Retina (tissue), 1 donor: ENCODE measurements at regions not wholly inside any gene's neighbourhood (a gene's known extent, or its start where the extent isn't known, plus 50 kb on each side); places are given as distances from the start of the nearest gene placed in this dataset.

Source experiments
- DNase-seq: peaks from one replicate; pipeline ENCODE4 v3.0.0-alpha.2; 2016

DNA sequence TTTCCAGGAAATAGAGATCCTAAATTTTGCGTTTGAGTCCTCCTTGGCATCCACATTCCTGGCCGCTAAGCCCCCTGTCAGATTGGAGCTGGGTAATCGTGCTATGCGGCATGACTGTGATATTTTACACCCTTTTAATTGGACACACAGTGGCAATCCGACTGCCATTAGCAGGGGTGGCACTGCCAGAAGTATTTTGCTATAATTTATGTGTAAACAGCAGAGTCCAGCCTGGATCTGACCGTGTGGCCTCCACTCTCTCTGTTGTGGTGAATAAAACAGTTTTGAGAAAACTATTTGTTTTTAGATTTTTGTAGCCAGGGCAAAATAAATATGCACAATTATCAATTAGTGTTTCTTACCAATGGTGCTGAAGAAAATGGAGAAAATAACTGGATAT, 281.0 kb upstream of the IRX2 start:
- DNase-seq, result no peak

DNA sequence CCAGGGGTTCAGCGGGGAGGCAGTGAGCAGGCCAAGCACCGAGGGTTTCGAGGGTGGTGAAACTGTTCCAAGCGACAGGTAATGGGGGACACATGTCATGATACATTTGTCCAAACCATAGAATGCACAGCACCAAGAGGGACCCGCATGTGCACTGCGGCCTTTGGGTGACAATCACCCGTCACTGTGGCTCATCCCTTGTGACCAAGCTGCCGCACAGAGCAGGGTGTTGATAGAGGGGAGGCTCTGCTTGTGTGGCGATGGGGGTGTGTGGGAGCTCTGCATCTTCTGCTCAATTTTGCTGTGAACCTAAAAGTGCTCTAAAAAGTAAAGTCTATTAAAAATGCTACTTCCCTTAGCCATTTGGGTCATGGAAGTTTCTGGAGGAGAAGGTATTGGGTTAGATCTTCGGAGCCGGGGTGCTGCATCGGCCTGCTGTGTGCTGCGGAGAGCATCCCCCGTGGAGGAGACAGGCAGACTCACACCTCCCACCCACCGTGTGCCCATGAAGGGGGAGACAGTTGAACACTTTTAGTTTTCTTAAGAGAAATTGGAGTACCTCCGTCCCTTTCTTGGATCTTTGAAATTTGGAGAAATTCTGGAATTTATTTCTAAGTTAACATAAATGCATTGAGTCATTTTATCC, 280.4 kb upstream of the IRX2 start:
- no peak for DNase-seq

- DNase-seq, result no peak
These were observed 279.2 kb upstream of the IRX2 start for GRCh38 chr5:3030511-3031165.

GRCh38 chr5:3029396-3029795, 277.9 kb upstream of the IRX2 start:
- no peak for DNase-seq

GRCh38 chr5:3027866-3028635, 276.6 kb upstream of the IRX2 start:
- no peak for DNase-seq

- DNase-seq, result no peak
These were observed 275.8 kb upstream of the IRX2 start for GRCh38 chr5:3027185-3027865.

- DNase-seq, result no peak
These were observed 275.2 kb upstream of the IRX2 start for GRCh38 chr5:3026651-3027050.

DNA sequence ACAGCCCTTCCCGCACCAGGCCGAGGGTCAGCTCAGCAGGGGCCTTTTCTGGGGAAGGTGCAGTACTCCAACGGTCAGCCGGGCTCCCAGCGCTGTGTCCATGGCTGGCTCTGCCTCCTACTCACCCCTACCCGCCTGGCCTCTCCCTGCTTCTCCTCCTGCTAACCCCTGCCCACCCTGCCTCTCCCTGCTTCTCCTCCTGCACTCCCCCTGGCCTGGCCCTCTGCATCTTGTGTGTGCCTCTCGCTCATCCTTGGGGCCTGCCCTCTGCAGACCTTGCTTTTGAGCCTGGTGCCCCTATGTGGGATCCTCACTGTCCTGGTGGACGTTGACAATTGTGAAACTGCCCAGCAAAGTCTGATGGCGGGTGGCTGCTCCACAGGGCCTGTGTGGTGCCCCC, 274.6 kb upstream of the IRX2 start:
- peak; percentile 36 for DNase-seq

- DNase-seq, result no peak
These were observed 273.9 kb upstream of the IRX2 start for GRCh38 chr5:3025392-3025791.

- DNase-seq, result no peak
These were observed 273.5 kb upstream of the IRX2 start for GRCh38 chr5:3024976-3025375.

DNA sequence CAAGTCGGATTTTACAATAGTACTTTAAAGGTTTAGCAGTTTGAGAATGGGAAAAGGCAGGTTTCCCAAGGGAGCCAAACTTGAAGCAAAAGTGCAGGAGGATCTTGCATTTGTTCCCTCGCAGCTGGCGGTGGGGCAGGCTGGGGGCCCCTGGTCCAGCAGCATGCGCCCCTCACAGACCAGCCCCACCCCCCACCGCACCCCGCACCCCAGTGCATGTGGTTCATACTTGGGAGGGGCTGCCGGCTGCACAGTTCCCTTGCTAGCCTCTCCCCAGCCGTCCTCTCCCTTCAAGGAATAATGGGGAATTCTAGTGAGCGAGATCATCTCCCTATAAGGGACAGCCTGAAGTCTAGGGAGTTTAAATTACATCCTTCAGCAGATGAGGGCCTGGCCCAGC, 273.1 kb upstream of the IRX2 start:
- DNase-seq, result no peak

DNA sequence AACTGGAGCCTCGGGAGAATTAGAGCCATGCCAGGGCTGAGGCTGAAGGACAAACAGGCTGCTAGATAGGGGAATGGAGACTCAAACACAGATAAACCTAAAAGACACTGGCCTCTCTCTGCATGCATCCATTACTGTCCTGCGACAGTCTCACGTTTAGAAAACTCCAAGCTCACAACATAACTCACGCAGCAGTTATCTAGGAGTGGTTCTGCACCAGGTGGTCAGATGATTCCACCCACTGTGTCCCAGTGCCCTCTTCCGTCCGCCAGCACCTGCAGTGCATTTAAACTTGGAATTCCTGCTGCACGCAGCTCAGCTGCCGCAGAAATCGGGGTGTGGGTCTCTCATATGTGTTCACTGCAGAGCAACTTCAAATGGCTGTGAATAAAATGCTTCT, 272.6 kb upstream of the IRX2 start:
- no peak for DNase-seq

- DNase-seq, result no peak
These were observed 272.2 kb upstream of the IRX2 start for GRCh38 chr5:3023656-3024055.

- DNase-seq, result no peak
These were observed 271.2 kb upstream of the IRX2 start for GRCh38 chr5:3022665-3023064.

DNA sequence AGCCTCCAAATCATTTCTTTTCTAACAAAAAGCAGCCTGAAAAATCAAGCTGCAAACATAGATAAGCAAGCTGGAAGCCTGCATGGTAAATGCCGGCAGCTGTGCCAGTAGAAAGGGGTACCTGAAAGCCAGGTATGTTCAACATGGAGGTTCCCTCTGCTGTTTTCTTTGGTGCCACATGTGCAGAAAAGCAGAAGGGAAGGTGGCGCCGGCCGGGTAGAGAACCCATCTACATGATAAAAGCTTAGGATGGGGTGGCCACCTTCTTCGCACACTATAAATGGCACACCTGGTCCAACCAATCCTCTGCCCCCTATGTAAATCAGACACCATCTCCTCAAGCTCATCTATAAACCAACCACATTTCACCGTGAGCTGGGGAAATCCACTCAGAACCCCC, 268.9 kb upstream of the IRX2 start:
- DNase-seq, result no peak

DNA sequence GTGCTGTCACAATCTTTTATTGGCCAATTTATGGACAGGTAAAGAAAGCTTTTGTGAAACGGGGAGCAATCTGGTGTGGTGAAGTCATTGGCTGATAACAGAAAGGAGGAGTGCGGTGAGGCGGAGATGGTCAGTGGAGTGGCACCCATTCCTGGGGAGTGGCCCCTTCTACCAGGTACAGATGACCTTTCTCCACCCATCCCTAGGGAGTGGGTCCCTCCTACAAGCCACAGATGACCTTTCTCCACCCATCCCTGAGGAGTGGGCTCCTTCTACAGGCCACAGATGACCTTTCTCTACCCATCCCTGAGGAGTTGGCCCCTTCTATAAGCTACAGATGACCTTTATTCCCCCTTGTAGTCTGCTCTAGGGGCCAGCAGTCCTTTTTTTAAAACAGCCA, 267.6 kb upstream of the IRX2 start:
- no peak for DNase-seq

DNA sequence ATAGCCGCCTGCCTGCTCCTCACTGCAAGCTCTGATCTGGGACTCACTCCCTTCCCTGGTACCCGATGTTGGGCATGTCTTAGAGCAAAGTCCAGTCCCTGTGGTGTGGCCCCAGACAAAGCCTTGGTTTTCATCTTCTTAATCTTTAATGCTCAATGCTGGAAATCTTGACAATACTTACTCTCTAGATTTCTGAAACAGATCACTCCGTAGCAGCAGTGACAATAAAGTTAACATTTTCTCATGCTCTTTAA, 260.2 kb upstream of the IRX2 start:
- no peak for DNase-seq

DNA sequence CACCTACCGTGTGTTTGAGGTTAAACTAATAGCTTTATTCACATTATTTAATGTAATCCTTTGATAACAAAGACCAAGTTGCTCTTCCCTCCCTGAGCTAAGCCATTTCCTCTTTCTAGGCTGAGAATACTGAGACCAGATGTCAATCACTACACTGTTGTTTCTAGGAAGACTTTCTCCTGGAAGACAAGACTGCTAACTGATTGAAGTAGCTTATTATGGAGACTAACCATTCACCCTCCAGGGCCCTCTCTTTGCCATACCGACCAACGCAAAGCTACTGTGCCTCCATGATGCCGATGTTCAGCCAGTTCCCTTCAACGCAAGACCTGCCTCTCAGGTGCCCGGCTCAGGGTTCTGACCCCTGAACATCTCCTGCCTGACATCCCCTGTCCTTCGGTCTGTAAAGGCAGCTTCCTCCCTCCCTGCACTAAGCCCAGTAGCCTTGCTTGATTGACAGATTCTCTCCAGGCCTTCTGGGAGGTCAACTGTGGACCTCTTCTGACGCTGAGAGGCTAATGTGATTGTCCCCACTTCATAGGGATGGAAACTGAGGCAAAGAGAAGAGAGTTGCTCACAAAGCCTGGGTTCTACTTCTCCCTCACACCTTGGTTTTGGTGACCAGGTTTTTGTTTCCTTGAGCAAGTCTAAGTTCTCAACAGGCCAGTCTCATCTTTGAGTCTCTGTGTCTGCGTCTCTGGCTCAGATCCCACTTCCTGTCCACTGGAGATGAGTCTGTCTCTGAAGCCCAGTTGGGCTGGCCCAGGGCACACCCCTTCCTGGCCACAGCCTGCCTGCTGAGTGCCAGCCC, 259.7 kb upstream of the IRX2 start:
- no peak for DNase-seq

- DNase-seq, result no peak
These were observed 258.9 kb upstream of the IRX2 start for GRCh38 chr5:3010301-3010952.

- DNase-seq, result no peak
These were observed 258.1 kb upstream of the IRX2 start for GRCh38 chr5:3009605-3010004.

DNA sequence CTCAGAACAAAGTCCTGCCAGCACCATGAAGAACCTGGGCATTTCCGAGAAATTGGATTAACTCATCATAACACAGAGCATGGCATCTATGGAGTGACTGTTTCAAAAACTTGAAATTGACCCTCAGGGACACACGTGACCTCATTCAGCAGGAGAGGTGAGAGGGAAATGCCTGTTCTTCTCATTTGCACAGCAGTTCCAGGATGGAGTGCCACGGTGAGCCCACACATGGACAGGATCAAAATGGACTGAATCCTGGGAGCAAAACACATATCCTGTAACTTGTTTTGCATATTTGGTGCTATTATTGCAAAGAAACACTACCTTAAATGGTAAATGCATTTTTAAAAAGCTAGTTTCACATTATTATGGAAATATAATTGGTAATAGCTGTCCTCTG, 256.1 kb upstream of the IRX2 start:
- no peak for DNase-seq

DNA sequence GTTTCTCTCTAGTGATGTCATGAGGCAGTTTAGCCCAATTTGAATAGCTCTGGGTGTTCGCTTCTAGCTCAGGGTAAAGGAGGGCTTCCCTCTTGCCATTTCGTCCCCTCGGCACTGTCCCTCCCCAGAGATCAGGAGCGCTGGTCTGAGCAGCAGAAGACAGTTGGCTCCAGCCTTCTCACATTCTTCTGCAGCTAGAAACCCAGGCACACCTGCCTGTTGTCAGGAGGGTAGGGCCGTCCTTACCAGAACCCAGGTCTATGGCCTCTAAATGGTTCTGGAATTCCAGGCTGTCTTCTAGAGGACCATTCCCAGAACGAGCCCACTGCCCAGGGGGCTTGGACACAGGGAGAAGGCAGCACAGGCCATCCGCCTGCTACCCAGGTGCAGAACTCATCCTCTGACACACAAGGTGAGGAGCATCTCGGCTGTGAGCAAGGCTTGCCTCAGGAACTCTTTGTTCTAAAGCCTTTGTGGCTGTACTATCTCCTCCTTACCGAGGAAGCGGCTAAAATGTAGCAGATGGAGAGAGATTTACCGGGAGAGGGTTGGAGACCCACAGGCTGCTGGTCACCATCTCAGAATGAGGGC, 255.6 kb upstream of the IRX2 start:
- no peak for DNase-seq
